Natural killer cell (primary cell): ENCODE measurements at regions not wholly inside any gene's neighbourhood (a gene's known extent, or its start where the extent isn't known, plus 50 kb on each side); places are given as distances from the start of the nearest gene placed in this dataset.
"Not testable (repeated sequence)": the region's sequence is repeated elsewhere in the genome, so short reads cannot be mapped to it uniquely, and the experiment has no call there.

Source experiments
- ATAC-seq, 3 donors: fragments of 150-1000 bp in 2 of 3; fragments of 200-7000 bp in 1 of 3; cut with Tn5 transposase; 1 replicate in 1 of 3; 2 replicates in 2 of 3; pipeline ENCODE4 v1.10.0; 2021; ENCODE audit warnings: mild to moderate bottlenecking in 2 of 3, moderate library complexity in 2 of 3
- DNase-seq, 2 donors: peaks; one replicate each; pipeline versions ENCODE4 v3.0.0 to v3.0.0-alpha.2; 2013 to 2021; ENCODE audit warnings: mixed read lengths in 1 of 2
- H3K27ac ChIP-seq: one replicate; pipeline ENCODE4 v1.5.1; 2013; ENCODE audit warnings: mild to moderate bottlenecking, low read length
- H3K27me3 ChIP-seq: one replicate; pipeline ENCODE4 v1.6.1; 2013; ENCODE audit warnings: low read length; ENCODE audit not compliant: control insufficient read depth, insufficient read depth
- H3K36me3 ChIP-seq: one replicate; pipeline ENCODE4 v1.6.1; 2013; ENCODE audit warnings: low read length; ENCODE audit not compliant: control insufficient read depth, insufficient read depth
- H3K4me1 ChIP-seq: one replicate; pipeline ENCODE4 v1.6.1; 2013; ENCODE audit warnings: low read length; ENCODE audit not compliant: control insufficient read depth, insufficient read depth
- H3K4me3 ChIP-seq: one replicate; pipeline ENCODE4 v1.5.1; 2013; ENCODE audit warnings: low read length
- H3K9me3 ChIP-seq: one replicate; pipeline ENCODE4 v1.6.1; 2013; ENCODE audit warnings: low read length; ENCODE audit not compliant: control insufficient read depth, insufficient read depth
- H3K27ac Mint-ChIP-seq, 2 donors: one replicate each; pipeline ENCODE4 v1.8.0; 2022; ENCODE audit warnings: mild to moderate bottlenecking in 2 of 2, mixed read lengths in 2 of 2, moderate library complexity in 1 of 2
- H3K27me3 Mint-ChIP-seq, 2 donors: one replicate each; pipeline ENCODE4 v1.8.0; 2022; ENCODE audit warnings: low read depth in 2 of 2, mixed read lengths in 2 of 2
- H3K36me3 Mint-ChIP-seq: one replicate; pipeline ENCODE4 v1.8.0; 2022; ENCODE audit warnings: mixed read lengths
- H3K4me1 Mint-ChIP-seq, 2 donors: one replicate each; pipeline ENCODE4 v1.8.0; 2022; ENCODE audit warnings: mixed read lengths in 2 of 2
- H3K4me3 Mint-ChIP-seq: one replicate; pipeline ENCODE4 v1.8.0; 2022; ENCODE audit warnings: mild to moderate bottlenecking, moderate library complexity, mixed read lengths
- H3K9me3 Mint-ChIP-seq, 2 donors: one replicate each; pipeline ENCODE4 v1.8.0; 2022; ENCODE audit warnings: mixed read lengths in 2 of 2
- CTCF ChIP-seq: fragments of 200-600 bp; IDR thresholded peaks from one replicate; pipeline ENCODE4 v1.8.0; 2022; ENCODE audit warnings: antibody characterized with exemption
- WGBS: methylation state at CpG from one replicate; pipeline ENCODE4 v1.1.7; 2013; ENCODE audit warnings: missing lambda C conversion rate; ENCODE audit not compliant: insufficient coverage; 5-methylcytosine and 5-hydroxymethylcytosine counted together
- intact Hi-C: fragments of 100-400 bp; cut with micrococcal nuclease; formaldehyde crosslinking; loops from one replicate; pipeline ENCODE4 v1.14.2; 2022

DNA sequence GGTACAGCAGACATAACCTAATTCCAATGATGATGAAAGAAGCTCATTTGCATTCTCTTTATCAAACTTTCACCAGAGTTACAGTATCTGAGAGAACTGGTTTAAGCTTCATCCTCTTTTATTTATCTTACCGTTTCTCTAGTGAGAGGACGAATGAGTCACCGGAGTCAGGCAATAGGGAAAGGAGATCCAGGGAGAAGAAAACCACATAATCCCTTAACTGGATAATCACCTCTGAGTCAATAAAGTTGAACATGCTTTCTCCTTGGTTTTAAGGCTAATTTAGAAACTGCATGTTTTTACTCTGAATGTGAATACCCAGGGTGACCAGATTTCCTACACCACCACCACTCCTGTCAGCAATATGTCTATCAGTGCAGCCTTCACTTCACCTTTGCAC is 313.7 kb upstream of the TBX18 start:
- intact Hi-C loops: no loop called here
- H3K4me1 Mint-ChIP-seq: no peaks in the 10 kb centered on the region
- WGBS: 93% methylated on average over 3 of the region's 3 CpGs
- Histone ChIP-seq H3K4me1 (no peaks in the 10 kb centered on the region), H3K27ac (no peak overlapping the region), H3K27me3 (no peaks in the 10 kb centered on the region), H3K4me3 (no peak overlapping the region), H3K9me3 (no peaks in the 10 kb centered on the region), H3K36me3 (no peaks in the 10 kb centered on the region)
- no peaks in the 10 kb centered on the region for H3K36me3 Mint-ChIP-seq
- H3K4me3 Mint-ChIP-seq: no peak overlapping the region
- DNase-seq (no peak), ATAC-seq (no peak)
- H3K27me3 Mint-ChIP-seq: no peaks in the 10 kb centered on the region
- TF ChIP-seq CTCF: no peak
- H3K27ac Mint-ChIP-seq: no peak overlapping the region
- H3K9me3 Mint-ChIP-seq: peaks cover 8 to 12% of the 10 kb centered on the region in 2 donors

GRCh38 chr6:85077098-85077497 is 312.7 kb upstream of the TBX18 start:
- Mint-ChIP-seq H3K4me1 (no peaks in the 10 kb centered on the region), H3K27ac (no peak overlapping the region), H3K4me3 (no peak overlapping the region), H3K27me3 (no peaks in the 10 kb centered on the region), H3K9me3 (peaks cover 5 to 12% of the 10 kb centered on the region in 2 donors), H3K36me3 (no peaks in the 10 kb centered on the region)
- Histone ChIP-seq H3K9me3 (no peaks in the 10 kb centered on the region), H3K4me1 (no peaks in the 10 kb centered on the region), H3K36me3 (no peaks in the 10 kb centered on the region), H3K27me3 (no peaks in the 10 kb centered on the region), H3K4me3 (no peak overlapping the region), H3K27ac (no peak overlapping the region)
- intact Hi-C loops: no loop called here
- no peak for TF ChIP-seq CTCF
- 33% methylated on average over 1 of the region's 1 CpG for WGBS
- ATAC-seq (no peak), DNase-seq (no peak)

GRCh38 chr6:85071845-85072244 is 307.4 kb upstream of the TBX18 start:
- H3K27ac ChIP-seq, H3K4me1 Mint-ChIP-seq, H3K36me3 Mint-ChIP-seq, H3K4me1 ChIP-seq, ATAC-seq, H3K9me3 Mint-ChIP-seq, H3K4me3 ChIP-seq, H3K9me3 ChIP-seq, H3K36me3 ChIP-seq, H3K27me3 Mint-ChIP-seq, H3K27ac Mint-ChIP-seq, H3K27me3 ChIP-seq, intact Hi-C loops, H3K4me3 Mint-ChIP-seq, DNase-seq: not testable (repeated sequence)
- WGBS: 100% methylated on average over 5 of the region's 6 CpGs

DNA sequence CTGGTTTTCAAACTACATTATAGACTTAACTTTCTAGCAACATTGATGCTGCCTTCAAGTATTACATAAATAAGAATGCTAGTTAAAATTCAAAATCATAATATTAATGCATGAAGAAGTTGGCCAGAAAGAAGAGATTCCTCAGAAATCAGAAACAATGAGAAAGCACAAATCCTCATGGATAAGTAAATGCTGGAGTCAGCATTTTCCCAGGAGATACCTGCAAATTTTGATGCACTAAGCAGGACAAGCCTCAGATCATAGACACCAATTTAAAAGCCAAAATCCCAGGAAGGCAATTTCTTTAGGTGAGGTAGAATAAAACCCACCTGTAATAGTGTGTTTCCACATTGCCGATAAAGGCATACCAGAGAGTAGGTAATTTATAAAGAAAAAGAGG is 305.2 kb upstream of the TBX18 start:
- peaks cover 8 to 9% of the 10 kb centered on the region in 2 donors for H3K9me3 Mint-ChIP-seq
- H3K4me1 Mint-ChIP-seq: no peaks in the 10 kb centered on the region
- Histone ChIP-seq H3K27ac (no peak overlapping the region), H3K4me3 (no peak overlapping the region), H3K36me3 (no peaks in the 10 kb centered on the region), H3K4me1 (no peaks in the 10 kb centered on the region), H3K9me3 (no peaks in the 10 kb centered on the region), H3K27me3 (no peaks in the 10 kb centered on the region)
- no peaks in the 10 kb centered on the region for H3K27me3 Mint-ChIP-seq
- ATAC-seq (no peak), DNase-seq (no peak)
- intact Hi-C loops: no loop called here
- no peak overlapping the region for H3K4me3 Mint-ChIP-seq
- no peak overlapping the region for H3K27ac Mint-ChIP-seq
- 100% methylated on average over 1 of the region's 1 CpG for WGBS
- H3K36me3 Mint-ChIP-seq: no peaks in the 10 kb centered on the region
- no peak for TF ChIP-seq CTCF
